NCI-H748 (cell line): ENCODE measurements at regions not wholly inside any gene's neighbourhood (a gene's known extent, or its start where the extent isn't known, plus 50 kb on each side); places are given as distances from the start of the nearest gene placed in this dataset.

Experiments used
- DNase-seq: peaks from one replicate; lab custom pipeline; 2025; ENCODE audit not compliant: unreplicated experiment; lab: John Stamatoyannopoulos, UW

GRCh38 chr3:117117188-117117936, 407.8 kb downstream of the TUSC7 start:
- no peak for DNase-seq

- DNase-seq = no peak
These were observed 409.0 kb downstream of the TUSC7 start for GRCh38 chr3:117118604-117119003.

- no peak for DNase-seq
These were observed 410.4 kb downstream of the TUSC7 start for GRCh38 chr3:117120014-117120413.

- no peak for DNase-seq
These were observed 413.0 kb downstream of the TUSC7 start for GRCh38 chr3:117122609-117123008.

GRCh38 chr3:117126460-117126859, 416.9 kb downstream of the TUSC7 start:
- DNase-seq = no peak

GRCh38 chr3:117126946-117127546, 417.5 kb downstream of the TUSC7 start:
- no peak for DNase-seq

GRCh38 chr3:117128133-117128532, 418.6 kb downstream of the TUSC7 start:
- DNase-seq = no peak

GRCh38 chr3:117128872-117129271, 419.3 kb downstream of the TUSC7 start:
- DNase-seq = no peak

- no peak for DNase-seq
These were observed 419.9 kb downstream of the TUSC7 start for GRCh38 chr3:117129516-117129915.

GRCh38 chr3:117130222-117130621, 420.6 kb downstream of the TUSC7 start:
- no peak for DNase-seq

GRCh38 chr3:117131259-117131658, 421.7 kb downstream of the TUSC7 start:
- DNase-seq = no peak

GRCh38 chr3:117133066-117133465, 423.5 kb downstream of the TUSC7 start:
- no peak for DNase-seq

GRCh38 chr3:117135207-117135606, 425.6 kb downstream of the TUSC7 start:
- no peak for DNase-seq

GRCh38 chr3:117136003-117136402, 426.4 kb downstream of the TUSC7 start:
- DNase-seq = no peak

- DNase-seq = no peak
These were observed 427.5 kb downstream of the TUSC7 start for GRCh38 chr3:117137065-117137464.

GRCh38 chr3:117139681-117140080, 430.1 kb downstream of the TUSC7 start:
- no peak for DNase-seq

- DNase-seq = peak; percentile 29
These were observed 432.2 kb downstream of the TUSC7 start for GRCh38 chr3:117141812-117142211.

GRCh38 chr3:117144853-117145252, 435.3 kb downstream of the TUSC7 start:
- DNase-seq = no peak

GRCh38 chr3:117145677-117146076, 436.1 kb downstream of the TUSC7 start:
- DNase-seq = no peak

GRCh38 chr3:117146571-117146970, 437.0 kb downstream of the TUSC7 start:
- no peak for DNase-seq

GRCh38 chr3:117149584-117149983, 440.0 kb downstream of the TUSC7 start:
- DNase-seq = no peak

- no peak for DNase-seq
These were observed 441.0 kb downstream of the TUSC7 start for GRCh38 chr3:117150628-117151027.

GRCh38 chr3:117160176-117160575, 450.6 kb downstream of the TUSC7 start:
- DNase-seq = no peak
